ENCODE measurements at regions not wholly inside any gene's neighbourhood (a gene's known extent, or its start where the extent isn't known, plus 50 kb on each side); places are given as distances from the start of the nearest gene placed in this dataset.
A peak's percentile ranks its signal among the peaks of the same experiment; 100 is the strongest.

DNA sequence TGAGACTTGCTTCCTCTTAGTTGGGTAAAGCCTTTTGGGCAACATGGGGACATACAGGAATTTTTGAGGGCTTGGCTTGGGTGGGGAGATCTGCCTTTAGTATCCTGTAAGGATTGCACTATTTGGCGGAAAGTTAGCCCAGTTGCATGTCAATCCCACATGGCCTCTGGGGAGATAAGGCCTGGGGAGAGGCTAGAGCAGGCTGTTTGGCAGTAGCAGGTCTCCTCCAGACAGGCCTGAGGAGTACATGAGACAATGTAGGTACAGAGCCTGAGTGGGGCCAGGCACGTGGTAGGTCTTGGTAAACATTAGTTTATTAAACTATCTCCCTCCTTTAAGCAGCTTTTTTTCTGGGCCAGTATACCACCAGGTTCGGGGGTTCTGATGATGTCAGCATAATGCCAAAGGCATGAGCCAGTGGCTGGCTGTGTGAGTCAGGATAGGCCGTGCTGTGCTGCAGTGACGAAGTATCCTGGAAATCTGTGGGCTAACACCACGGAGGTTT lies 147.9 kb downstream of the VEGFA start:
- peak overlapping the region; percentile 13 to 74; a peak in 2 of 4 replicates for H3K9ac ChIP-seq (ENCODE audit: insufficient read depth in 1 of 2, low read depth in 2 of 2, low read length in 2 of 2)
- intact Hi-C loops (cut with micrococcal nuclease) (no loop called here), in situ Hi-C loops (cut with MboI) (no loop called here)
- peak overlapping the region; percentile 73 for H2AFZ ChIP-seq (ENCODE audit: low read depth, low read length)
- no peak overlapping the region; the same call in 1 of the 2 replicates for H3K4me2 ChIP-seq (ENCODE audit: insufficient read depth, low read length)
- WGBS (ENCODE audit: insufficient coverage, low coverage, missing lambda C conversion rate): 36% methylated on average over 6 of the region's 6 CpGs
- DNase-seq (ENCODE audit: extremely low read depth in 1 of 4, low spot score in 3 of 4) (peak; percentile 34 to 62 (median 49)), ATAC-seq (peak; percentile 54), FAIRE-seq (peak; percentile 77)
- POLR2A ChIA-PET: interaction anchor here (0.7 to 7.6 kb wide), 2 partner anchors 9 to 161 kb away, joined by 4 to 102 read pairs; no protein-coding TSS in a partner anchor
- H3K9me3 ChIP-seq (replicated peaks; ENCODE audit: control insufficient read depth, insufficient read depth, low read depth, low read length): no peaks in the 10 kb centered on the region
- H3K4me1 ChIP-seq (replicated peaks in 1 of 2; ENCODE audit: control insufficient read depth in 2 of 2, insufficient read depth in 2 of 2, low read length in 2 of 2): peaks cover 28 to 52% of the 10 kb centered on the region in 2 experiments
- no peaks in the 10 kb centered on the region for H3K79me2 ChIP-seq (ENCODE audit: control insufficient read depth, insufficient read depth, low read length)
- H3K27ac ChIP-seq (ENCODE audit: extremely low read depth, low read depth, low read length): peak overlapping the region; percentile 41; the same call in 2 of the 3 replicates
- CTCF ChIA-PET (ENCODE audit: low intra/inter-chr PET ratio): no interaction called here
- H3K9me1 ChIP-seq (ENCODE audit: control insufficient read depth, insufficient read depth, low read length): no peaks in the 10 kb centered on the region
- no TSS peak for BruUV-seq (replicated peaks)
- H3K36me3 ChIP-seq (ENCODE audit: control insufficient read depth, insufficient read depth, low read length): no peaks in the 10 kb centered on the region
- no peaks in the 10 kb centered on the region for H3K27me3 ChIP-seq (ENCODE audit: control insufficient read depth in 2 of 2, insufficient read depth in 2 of 2, low read length in 2 of 2)
- H3K4me3 ChIP-seq: no peak overlapping the region
- no peaks in the 10 kb centered on the region for H4K20me1 ChIP-seq (replicated peaks; ENCODE audit: control insufficient read depth, insufficient read depth, low read length)
- TF ChIP-seq STAT5A (IDR thresholded peaks at IDR 0.05; ENCODE audit: borderline replicate concordance, low read length) (no peak), ZNF696 (CRISPR knock-in tag; conservative IDR thresholded peaks at IDR 0.05) (no peak), KDM4B (IDR thresholded peaks at IDR 0.05; ENCODE audit: borderline replicate concordance in 2 of 2, low read depth in 1 of 2) (no peak), NCOA4 (IDR thresholded peaks at IDR 0.05; ENCODE audit: partially characterized antibody) (no peak), EP400 (IDR thresholded peaks at IDR 0.05) (0 out of 2 replicates have a peak, but pooled peaks have one; percentile 8), ZNF79 (CRISPR knock-in tag; IDR thresholded peaks at IDR 0.05; ENCODE audit: low read depth) (peak; percentile 84), CREM (IDR thresholded peaks at IDR 0.05; ENCODE audit: low read depth) (no peak; the same call in 1 of the 2 replicates), SMAD4 (CRISPR knock-in tag; conservative IDR thresholded peaks at IDR 0.05) (peak; percentile 95), NR4A1 (CRISPR knock-in tag; IDR thresholded peaks at IDR 0.05) (no peak), NR4A1 (tag; IDR thresholded peaks at IDR 0.05) (peak; percentile 93), FOXA3 (CRISPR knock-in tag; conservative IDR thresholded peaks at IDR 0.05 in 1 of 2, IDR thresholded peaks at IDR 0.05 in 1 of 2) (no peak), ZNF384 (IDR thresholded peaks at IDR 0.05; ENCODE audit: low read depth, low read length) (no peak), TEAD2 (tag; IDR thresholded peaks at IDR 0.05) (peak; percentile 74), RB1 (IDR thresholded peaks at IDR 0.05; ENCODE audit: low read depth) (no peak)
- TF ChIP-seq, protein P1, sequence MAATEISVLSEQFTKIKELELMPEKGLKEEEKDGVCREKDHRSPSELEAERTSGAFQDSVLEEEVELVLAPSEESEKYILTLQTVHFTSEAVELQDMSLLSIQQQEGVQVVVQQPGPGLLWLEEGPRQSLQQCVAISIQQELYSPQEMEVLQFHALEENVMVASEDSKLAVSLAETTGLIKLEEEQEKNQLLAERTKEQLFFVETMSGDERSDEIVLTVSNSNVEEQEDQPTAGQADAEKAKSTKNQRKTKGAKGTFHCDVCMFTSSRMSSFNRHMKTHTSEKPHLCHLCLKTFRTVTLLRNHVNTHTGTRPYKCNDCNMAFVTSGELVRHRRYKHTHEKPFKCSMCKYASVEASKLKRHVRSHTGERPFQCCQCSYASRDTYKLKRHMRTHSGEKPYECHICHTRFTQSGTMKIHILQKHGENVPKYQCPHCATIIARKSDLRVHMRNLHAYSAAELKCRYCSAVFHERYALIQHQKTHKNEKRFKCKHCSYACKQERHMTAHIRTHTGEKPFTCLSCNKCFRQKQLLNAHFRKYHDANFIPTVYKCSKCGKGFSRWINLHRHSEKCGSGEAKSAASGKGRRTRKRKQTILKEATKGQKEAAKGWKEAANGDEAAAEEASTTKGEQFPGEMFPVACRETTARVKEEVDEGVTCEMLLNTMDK (IDR thresholded peaks at IDR 0.05; ENCODE audit: borderline replicate concordance, insufficient read depth, low read depth, low read length, poor library complexity, severe bottlenecking): no peak
- TF ChIP-seq, protein P2, sequence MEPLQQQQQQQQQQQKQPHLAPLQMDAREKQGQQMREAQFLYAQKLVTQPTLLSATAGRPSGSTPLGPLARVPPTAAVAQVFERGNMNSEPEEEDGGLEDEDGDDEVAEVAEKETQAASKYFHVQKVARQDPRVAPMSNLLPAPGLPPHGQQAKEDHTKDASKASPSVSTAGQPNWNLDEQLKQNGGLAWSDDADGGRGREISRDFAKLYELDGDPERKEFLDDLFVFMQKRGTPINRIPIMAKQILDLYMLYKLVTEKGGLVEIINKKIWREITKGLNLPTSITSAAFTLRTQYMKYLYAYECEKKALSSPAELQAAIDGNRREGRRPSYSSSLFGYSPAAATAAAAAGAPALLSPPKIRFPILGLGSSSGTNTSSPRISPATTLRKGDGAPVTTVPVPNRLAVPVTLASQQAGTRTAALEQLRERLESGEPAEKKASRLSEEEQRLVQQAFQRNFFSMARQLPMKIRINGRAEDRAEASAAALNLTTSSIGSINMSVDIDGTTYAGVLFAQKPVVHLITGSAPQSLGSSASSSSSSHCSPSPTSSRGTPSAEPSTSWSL (CRISPR knock-in tag; IDR thresholded peaks at IDR 0.05; ENCODE audit: borderline replicate concordance): no peak
- TF ChIP-seq, protein P3, sequence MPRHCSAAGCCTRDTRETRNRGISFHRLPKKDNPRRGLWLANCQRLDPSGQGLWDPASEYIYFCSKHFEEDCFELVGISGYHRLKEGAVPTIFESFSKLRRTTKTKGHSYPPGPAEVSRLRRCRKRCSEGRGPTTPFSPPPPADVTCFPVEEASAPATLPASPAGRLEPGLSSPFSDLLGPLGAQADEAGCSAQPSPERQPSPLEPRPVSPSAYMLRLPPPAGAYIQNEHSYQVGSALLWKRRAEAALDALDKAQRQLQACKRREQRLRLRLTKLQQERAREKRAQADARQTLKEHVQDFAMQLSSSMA (CRISPR knock-in tag; IDR thresholded peaks at IDR 0.05): 0 out of 2 replicates have a peak, but pooled peaks have one; percentile 20
- TF ChIP-seq, protein P4, sequence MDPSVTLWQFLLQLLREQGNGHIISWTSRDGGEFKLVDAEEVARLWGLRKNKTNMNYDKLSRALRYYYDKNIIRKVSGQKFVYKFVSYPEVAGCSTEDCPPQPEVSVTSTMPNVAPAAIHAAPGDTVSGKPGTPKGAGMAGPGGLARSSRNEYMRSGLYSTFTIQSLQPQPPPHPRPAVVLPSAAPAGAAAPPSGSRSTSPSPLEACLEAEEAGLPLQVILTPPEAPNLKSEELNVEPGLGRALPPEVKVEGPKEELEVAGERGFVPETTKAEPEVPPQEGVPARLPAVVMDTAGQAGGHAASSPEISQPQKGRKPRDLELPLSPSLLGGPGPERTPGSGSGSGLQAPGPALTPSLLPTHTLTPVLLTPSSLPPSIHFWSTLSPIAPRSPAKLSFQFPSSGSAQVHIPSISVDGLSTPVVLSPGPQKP (CRISPR knock-in tag; IDR thresholded peaks at IDR 0.05): no peak

All from K562 (cell line).